Natural killer cell (primary cell): ENCODE measurements at regions not wholly inside any gene's neighbourhood (a gene's known extent, or its start where the extent isn't known, plus 50 kb on each side); places are given as distances from the start of the nearest gene placed in this dataset.

Experiments
- ATAC-seq, 3 donors: fragments of 150-1000 bp in 2 of 3; fragments of 200-7000 bp in 1 of 3; cut with Tn5 transposase; 1 replicate in 1 of 3; 2 replicates in 2 of 3; pipeline ENCODE4 v1.10.0; 2021; ENCODE audit warnings: mild to moderate bottlenecking in 2 of 3, moderate library complexity in 2 of 3
- DNase-seq, 2 donors: peaks; one replicate each; pipeline versions ENCODE4 v3.0.0 to v3.0.0-alpha.2; 2013 to 2021; ENCODE audit warnings: mixed read lengths in 1 of 2
- H3K27ac ChIP-seq: one replicate; pipeline ENCODE4 v1.5.1; 2013; ENCODE audit warnings: mild to moderate bottlenecking, low read length
- H3K27me3 ChIP-seq: one replicate; pipeline ENCODE4 v1.6.1; 2013; ENCODE audit warnings: low read length; ENCODE audit not compliant: control insufficient read depth, insufficient read depth
- H3K36me3 ChIP-seq: one replicate; pipeline ENCODE4 v1.6.1; 2013; ENCODE audit warnings: low read length; ENCODE audit not compliant: control insufficient read depth, insufficient read depth
- H3K4me1 ChIP-seq: one replicate; pipeline ENCODE4 v1.6.1; 2013; ENCODE audit warnings: low read length; ENCODE audit not compliant: control insufficient read depth, insufficient read depth
- H3K4me3 ChIP-seq: one replicate; pipeline ENCODE4 v1.5.1; 2013; ENCODE audit warnings: low read length
- H3K9me3 ChIP-seq: one replicate; pipeline ENCODE4 v1.6.1; 2013; ENCODE audit warnings: low read length; ENCODE audit not compliant: control insufficient read depth, insufficient read depth
- H3K27ac Mint-ChIP-seq, 2 donors: one replicate each; pipeline ENCODE4 v1.8.0; 2022; ENCODE audit warnings: mild to moderate bottlenecking in 2 of 2, mixed read lengths in 2 of 2, moderate library complexity in 1 of 2
- H3K27me3 Mint-ChIP-seq, 2 donors: one replicate each; pipeline ENCODE4 v1.8.0; 2022; ENCODE audit warnings: low read depth in 2 of 2, mixed read lengths in 2 of 2
- H3K36me3 Mint-ChIP-seq: one replicate; pipeline ENCODE4 v1.8.0; 2022; ENCODE audit warnings: mixed read lengths
- H3K4me1 Mint-ChIP-seq, 2 donors: one replicate each; pipeline ENCODE4 v1.8.0; 2022; ENCODE audit warnings: mixed read lengths in 2 of 2
- H3K4me3 Mint-ChIP-seq: one replicate; pipeline ENCODE4 v1.8.0; 2022; ENCODE audit warnings: mild to moderate bottlenecking, moderate library complexity, mixed read lengths
- H3K9me3 Mint-ChIP-seq, 2 donors: one replicate each; pipeline ENCODE4 v1.8.0; 2022; ENCODE audit warnings: mixed read lengths in 2 of 2
- WGBS: methylation state at CpG from one replicate; pipeline ENCODE4 v1.1.7; 2013; ENCODE audit warnings: missing lambda C conversion rate; ENCODE audit not compliant: insufficient coverage; 5-methylcytosine and 5-hydroxymethylcytosine counted together
- intact Hi-C: fragments of 100-400 bp; cut with micrococcal nuclease; formaldehyde crosslinking; loops from one replicate; pipeline ENCODE4 v1.14.2; 2022
- TF ChIP-seq, protein P1 (sequence below): fragments of 200-600 bp; IDR thresholded peaks from one replicate; pipeline ENCODE4 v1.8.0; 2022; ENCODE audit warnings: antibody characterized with exemption

DNA sequence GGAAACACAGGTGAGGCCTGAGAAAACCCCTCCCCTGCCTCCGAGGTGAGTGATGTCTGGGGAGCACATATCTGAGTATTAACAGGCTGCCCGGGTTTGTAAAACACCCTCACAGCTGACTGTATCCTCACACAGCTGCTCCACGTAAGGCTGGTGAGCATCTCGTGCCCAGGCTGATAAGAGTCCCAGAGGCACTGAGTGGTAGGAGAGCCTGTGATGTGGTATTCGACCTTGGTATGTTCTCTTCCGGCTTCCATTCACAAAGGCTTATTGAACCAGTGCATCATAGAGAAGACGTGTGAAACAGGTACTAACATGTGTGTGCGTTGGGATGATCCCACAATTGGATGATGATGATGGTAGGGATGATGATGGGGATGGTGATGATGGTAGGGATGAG, 71.7 kb downstream of the RASSF10 start:
- Histone ChIP-seq H3K36me3 (no peaks in the 10 kb centered on the region), H3K4me1 (no peaks in the 10 kb centered on the region), H3K4me3 (no peak overlapping the region), H3K9me3 (no peaks in the 10 kb centered on the region), H3K27ac (no peak overlapping the region), H3K27me3 (peaks cover 5% of the 10 kb centered on the region)
- no peak for DNase-seq
- intact Hi-C loops: no loop called here
- Mint-ChIP-seq H3K9me3 (no peaks in the 10 kb centered on the region), H3K4me1 (no peaks in the 10 kb centered on the region), H3K36me3 (no peaks in the 10 kb centered on the region), H3K27me3 (peaks cover 31 to 49% of the 10 kb centered on the region in 2 donors), H3K27ac (no peak overlapping the region), H3K4me3 (no peak overlapping the region)
- ATAC-seq: no peak
- 84% methylated on average over 7 of the region's 8 CpGs for WGBS
- TF ChIP-seq, protein P1, sequence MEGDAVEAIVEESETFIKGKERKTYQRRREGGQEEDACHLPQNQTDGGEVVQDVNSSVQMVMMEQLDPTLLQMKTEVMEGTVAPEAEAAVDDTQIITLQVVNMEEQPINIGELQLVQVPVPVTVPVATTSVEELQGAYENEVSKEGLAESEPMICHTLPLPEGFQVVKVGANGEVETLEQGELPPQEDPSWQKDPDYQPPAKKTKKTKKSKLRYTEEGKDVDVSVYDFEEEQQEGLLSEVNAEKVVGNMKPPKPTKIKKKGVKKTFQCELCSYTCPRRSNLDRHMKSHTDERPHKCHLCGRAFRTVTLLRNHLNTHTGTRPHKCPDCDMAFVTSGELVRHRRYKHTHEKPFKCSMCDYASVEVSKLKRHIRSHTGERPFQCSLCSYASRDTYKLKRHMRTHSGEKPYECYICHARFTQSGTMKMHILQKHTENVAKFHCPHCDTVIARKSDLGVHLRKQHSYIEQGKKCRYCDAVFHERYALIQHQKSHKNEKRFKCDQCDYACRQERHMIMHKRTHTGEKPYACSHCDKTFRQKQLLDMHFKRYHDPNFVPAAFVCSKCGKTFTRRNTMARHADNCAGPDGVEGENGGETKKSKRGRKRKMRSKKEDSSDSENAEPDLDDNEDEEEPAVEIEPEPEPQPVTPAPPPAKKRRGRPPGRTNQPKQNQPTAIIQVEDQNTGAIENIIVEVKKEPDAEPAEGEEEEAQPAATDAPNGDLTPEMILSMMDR: no peak

- Mint-ChIP-seq H3K9me3 (no peaks in the 10 kb centered on the region), H3K4me1 (no peaks in the 10 kb centered on the region), H3K36me3 (no peaks in the 10 kb centered on the region), H3K27me3 (peaks cover 44 to 64% of the 10 kb centered on the region in 2 donors), H3K27ac (no peak overlapping the region), H3K4me3 (no peak overlapping the region)
- Histone ChIP-seq H3K9me3 (no peaks in the 10 kb centered on the region), H3K27ac (no peak overlapping the region), H3K4me3 (no peak overlapping the region), H3K4me1 (no peaks in the 10 kb centered on the region), H3K36me3 (no peaks in the 10 kb centered on the region), H3K27me3 (peaks cover 5% of the 10 kb centered on the region)
- TF ChIP-seq, protein P1: no peak
- WGBS: 93% methylated on average over 1 of the region's 1 CpG
- intact Hi-C loops: no loop called here
- ATAC-seq (no peak), DNase-seq (no peak)
These were observed 73.5 kb downstream of the RASSF10 start for GRCh38 chr11:13082588-13082987.

- no peaks in the 10 kb centered on the region for H3K4me1 ChIP-seq
- H3K9me3 Mint-ChIP-seq: no peaks in the 10 kb centered on the region
- H3K27me3 Mint-ChIP-seq: peaks cover 20 to 43% of the 10 kb centered on the region in 2 donors
- H3K4me3 ChIP-seq: no peak overlapping the region
- no peaks in the 10 kb centered on the region for H3K4me1 Mint-ChIP-seq
- DNase-seq: no peak
- 58% methylated on average over 2 of the region's 2 CpGs for WGBS
- H3K27me3 ChIP-seq: no peaks in the 10 kb centered on the region
- no peak overlapping the region for H3K27ac ChIP-seq
- no peak overlapping the region for H3K27ac Mint-ChIP-seq
- no peak overlapping the region for H3K4me3 Mint-ChIP-seq
- no peak for ATAC-seq
- TF ChIP-seq, protein P1: no peak
- H3K36me3 ChIP-seq: no peaks in the 10 kb centered on the region
- no peaks in the 10 kb centered on the region for H3K9me3 ChIP-seq
- no peaks in the 10 kb centered on the region for H3K36me3 Mint-ChIP-seq
- intact Hi-C loops: no loop called here
These were observed 81.2 kb downstream of the RASSF10 start for GRCh38 chr11:13090228-13090708.

DNA sequence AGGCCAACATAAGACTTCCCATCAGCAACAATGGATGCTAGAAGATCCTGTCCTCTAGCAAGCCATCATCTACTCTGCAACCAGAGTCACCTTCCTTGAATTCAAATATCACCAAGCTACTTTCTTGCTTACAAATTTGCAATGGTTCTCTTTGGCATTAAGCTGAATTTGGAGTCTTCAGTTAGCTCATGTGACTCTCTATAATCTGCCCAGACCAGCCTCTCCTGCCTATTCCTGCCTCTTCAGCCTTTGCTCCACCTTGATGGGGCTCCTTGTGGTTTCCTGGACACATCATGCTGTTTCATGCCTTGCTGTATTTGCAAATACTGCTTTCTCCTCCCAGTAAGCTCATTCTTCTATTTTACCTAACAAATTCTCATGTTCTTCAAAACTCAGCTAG, 82.3 kb downstream of the RASSF10 start:
- no peaks in the 10 kb centered on the region for H3K36me3 Mint-ChIP-seq
- DNase-seq (no peak), ATAC-seq (no peak)
- H3K4me1 ChIP-seq: no peaks in the 10 kb centered on the region
- no peak overlapping the region for H3K27ac Mint-ChIP-seq
- H3K4me3 ChIP-seq: no peak overlapping the region
- H3K4me1 Mint-ChIP-seq: no peaks in the 10 kb centered on the region
- no peaks in the 10 kb centered on the region for H3K9me3 Mint-ChIP-seq
- H3K27ac ChIP-seq: no peak overlapping the region
- no peaks in the 10 kb centered on the region for H3K27me3 ChIP-seq
- H3K4me3 Mint-ChIP-seq: no peak overlapping the region
- no peaks in the 10 kb centered on the region for H3K36me3 ChIP-seq
- no peaks in the 10 kb centered on the region for H3K9me3 ChIP-seq
- H3K27me3 Mint-ChIP-seq: peaks cover 14 to 34% of the 10 kb centered on the region in 2 donors
- TF ChIP-seq, protein P1: no peak
- intact Hi-C loops: no loop called here
